Fibroblast of lung (primary cell): ENCODE measurements at regions not wholly inside any gene's neighbourhood (a gene's known extent, or its start where the extent isn't known, plus 50 kb on each side); places are given as distances from the start of the nearest gene placed in this dataset.

Experiments
- EZH2 ChIP-seq: IDR thresholded peaks from 2 replicates; pipeline ENCODE4 v1.5.1; 2012; ENCODE audit warnings: low read length, control low read depth, mild to moderate bottlenecking; ENCODE audit errors: missing control alignments
- TF ChIP-seq, protein P1 (sequence below), 2 donors: IDR thresholded peaks in 1 of 2; conservative IDR thresholded peaks in 1 of 2; 1 replicate in 1 of 2; 2 replicates in 1 of 2; pipeline ENCODE4 v1.5.1; 2011 to 2012; ENCODE audit warnings: low read length in 2 of 2, control low read depth in 1 of 2, inconsistent platforms in 1 of 2, low read depth in 1 of 2, mild to moderate bottlenecking in 1 of 2

DNA sequence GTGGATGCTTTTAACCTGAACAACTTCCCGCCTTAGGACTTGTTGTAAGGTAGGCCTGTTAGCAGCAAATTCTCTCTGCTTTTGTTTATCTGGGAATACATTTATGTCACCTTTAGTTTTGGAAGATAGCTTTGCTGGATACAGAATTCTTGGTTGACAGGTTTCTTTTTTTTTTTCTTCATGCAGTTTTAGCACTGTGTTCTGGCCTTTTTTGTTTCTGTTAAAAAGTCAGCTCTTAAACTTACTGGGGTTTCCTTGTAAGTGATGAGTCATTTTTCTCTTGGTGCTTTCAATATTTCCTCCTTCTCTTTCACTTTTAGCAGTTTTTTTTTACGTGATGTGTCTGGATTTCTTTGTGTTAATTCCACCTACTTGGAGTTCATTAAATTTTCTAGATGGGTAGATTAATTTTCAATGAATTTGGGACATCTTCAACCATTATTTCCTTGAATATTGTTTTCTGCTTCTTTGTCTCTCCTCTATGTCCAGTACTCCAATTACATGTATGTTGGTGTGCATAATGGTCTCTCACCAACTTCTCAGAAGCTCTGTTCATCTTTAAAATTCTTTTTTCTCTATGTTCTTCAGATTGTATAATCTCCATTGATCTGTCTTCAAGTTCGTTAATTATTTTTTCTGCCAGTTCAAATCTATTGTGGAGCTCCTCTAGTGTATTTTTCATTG, 188.2 kb upstream of the ZNF536 start:
- TF ChIP-seq, protein P1, sequence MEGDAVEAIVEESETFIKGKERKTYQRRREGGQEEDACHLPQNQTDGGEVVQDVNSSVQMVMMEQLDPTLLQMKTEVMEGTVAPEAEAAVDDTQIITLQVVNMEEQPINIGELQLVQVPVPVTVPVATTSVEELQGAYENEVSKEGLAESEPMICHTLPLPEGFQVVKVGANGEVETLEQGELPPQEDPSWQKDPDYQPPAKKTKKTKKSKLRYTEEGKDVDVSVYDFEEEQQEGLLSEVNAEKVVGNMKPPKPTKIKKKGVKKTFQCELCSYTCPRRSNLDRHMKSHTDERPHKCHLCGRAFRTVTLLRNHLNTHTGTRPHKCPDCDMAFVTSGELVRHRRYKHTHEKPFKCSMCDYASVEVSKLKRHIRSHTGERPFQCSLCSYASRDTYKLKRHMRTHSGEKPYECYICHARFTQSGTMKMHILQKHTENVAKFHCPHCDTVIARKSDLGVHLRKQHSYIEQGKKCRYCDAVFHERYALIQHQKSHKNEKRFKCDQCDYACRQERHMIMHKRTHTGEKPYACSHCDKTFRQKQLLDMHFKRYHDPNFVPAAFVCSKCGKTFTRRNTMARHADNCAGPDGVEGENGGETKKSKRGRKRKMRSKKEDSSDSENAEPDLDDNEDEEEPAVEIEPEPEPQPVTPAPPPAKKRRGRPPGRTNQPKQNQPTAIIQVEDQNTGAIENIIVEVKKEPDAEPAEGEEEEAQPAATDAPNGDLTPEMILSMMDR (conservative IDR thresholded peaks at IDR 0.05 in 1 of 2, IDR thresholded peaks at IDR 0.05 in 1 of 2; ENCODE audit: low read depth in 1 of 2, low read length in 2 of 2): no peak
- TF ChIP-seq EZH2: no peak
